ENCODE measurements at regions not wholly inside any gene's neighbourhood (a gene's known extent, or its start where the extent isn't known, plus 50 kb on each side); places are given as distances from the start of the nearest gene placed in this dataset.

DNA sequence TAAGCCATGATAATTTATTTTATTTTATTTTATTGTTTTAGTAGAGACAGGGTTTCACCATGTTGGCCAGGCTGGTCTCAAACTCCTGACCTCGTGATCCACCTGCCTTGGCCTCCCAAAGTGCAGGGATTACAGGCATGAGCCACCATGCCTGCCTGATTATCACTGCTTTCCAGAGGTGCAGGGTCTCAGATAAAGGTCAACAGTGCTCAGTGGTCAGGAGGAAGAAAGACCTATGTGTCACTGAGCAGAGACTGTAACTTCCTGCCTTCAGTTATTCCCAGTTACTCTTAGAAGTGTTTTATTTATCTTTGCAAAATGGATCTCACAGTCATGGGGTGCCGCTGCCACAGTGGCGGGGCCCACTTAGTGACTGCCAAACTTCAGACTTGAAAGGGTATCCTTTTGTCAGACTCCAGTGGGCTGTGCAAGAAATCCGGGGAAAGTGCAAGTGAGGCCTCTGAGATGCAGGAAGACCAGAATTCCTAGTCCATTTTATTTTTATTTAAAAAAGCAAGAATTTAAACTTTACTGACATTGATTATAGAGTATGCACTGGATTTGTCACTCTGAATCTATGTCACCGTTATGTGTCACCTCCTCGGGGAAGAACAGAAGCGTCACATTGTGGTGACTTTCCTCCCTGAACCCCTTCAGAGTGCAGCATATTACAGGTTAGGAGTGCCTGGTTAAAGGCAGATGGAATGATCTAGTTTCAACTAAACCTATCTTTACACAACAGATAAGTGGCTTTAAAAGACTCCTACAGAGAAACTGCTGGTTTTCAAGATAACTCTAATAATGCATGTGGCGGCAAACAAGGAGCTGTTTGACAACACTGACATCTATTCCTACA lies 59.1 kb upstream of the BICD1 start:
- DNase-seq (ENCODE audit: low read depth): no peak

DNA sequence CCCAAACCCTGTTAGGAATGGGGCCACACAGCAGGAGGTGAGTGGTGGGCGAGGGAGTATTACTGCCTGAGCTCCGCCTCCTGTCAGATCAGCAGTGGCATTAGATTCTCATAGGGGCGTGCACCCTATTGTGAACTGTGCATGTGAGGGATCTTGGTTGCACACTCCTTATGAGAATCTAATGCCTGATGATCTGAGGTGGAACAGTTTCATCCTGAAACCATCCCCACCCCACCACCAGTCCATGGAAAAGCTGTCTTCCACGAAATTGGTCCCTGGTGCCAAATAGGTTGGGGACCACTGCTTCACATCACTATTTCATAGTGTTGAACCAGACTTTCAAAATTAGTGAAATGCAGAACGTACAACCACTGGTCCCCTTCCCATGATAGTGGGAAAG lies 57.9 kb upstream of the BICD1 start:
- DNase-seq (ENCODE audit: low read depth): no peak

DNA sequence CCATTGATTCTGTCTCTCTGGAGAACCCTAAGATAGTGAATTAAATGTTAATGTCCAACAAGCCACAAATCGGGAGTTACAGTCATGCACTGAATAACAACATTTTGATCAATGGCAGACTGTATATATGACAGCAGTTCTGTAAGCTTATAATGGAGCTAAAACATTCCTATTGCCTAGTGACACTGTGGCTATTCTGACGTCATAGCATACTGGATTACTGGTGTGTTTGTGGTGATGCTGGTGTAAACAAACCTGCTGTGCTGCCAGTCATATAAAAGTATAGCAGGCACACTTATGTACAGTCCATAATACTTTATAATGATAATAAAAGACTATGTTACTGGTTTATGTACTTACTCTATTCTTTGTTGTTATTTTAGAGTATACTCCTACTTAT lies 56.7 kb upstream of the BICD1 start:
- peak; percentile 19 for DNase-seq (ENCODE audit: low read depth)

DNA sequence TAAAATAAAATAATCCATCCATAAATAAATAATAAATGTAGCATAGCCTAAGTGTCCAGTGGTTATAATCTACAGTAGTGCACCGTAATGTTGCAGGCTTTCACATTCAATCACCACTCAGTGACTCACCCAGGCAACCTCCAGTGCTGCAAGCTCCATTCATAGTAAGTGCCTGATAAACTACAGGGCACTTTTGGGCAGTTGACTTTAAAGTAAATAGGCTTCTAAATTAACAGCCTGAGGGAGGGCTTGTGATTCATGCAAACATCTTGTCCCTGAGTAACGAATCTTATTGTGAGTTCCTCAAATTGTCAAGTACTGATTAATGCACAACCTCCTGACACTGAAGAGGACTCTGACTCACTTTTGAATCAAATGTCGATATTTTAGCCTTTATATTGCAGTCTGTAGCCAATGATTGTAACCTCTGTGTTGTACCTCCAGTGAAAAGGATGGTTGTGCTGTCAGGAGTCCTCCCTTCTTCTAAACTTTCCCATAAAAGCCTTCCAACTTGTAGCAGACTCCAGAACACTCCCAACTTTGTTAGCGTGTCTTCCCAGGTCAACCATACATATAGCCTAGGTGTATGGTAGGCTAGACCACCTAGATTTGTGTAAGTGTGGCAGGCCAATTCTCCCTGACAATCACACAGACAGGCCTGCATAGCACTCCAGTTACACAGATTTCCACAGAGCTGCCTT lies 55.0 kb upstream of the BICD1 start:
- DNase-seq (ENCODE audit: low read depth): peak; percentile 91

DNA sequence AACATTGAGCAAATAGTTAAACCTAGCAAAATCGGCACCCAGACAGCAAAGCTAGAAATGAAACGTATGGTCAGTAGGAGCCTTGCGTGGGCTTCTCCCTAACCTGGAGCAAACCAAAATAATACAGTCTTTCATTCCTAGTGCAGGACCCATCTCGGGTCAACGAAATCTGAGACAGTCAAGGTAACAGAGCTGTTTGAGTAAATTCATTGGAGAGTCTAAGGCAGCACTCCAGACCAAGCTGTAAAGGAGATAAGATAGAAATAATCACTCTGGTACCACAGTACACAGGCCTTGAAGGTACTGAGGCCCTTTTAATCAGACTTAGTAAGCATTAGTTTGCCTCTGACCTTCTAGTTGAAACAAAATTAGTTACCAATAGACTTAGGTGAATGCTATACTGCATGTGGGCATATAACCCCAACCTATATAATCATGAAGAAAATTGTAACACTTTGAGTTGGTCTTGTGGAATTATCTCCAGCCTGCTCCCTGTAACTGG lies 54.4 kb upstream of the BICD1 start:
- DNase-seq (ENCODE audit: low read depth): peak; percentile 24

DNA sequence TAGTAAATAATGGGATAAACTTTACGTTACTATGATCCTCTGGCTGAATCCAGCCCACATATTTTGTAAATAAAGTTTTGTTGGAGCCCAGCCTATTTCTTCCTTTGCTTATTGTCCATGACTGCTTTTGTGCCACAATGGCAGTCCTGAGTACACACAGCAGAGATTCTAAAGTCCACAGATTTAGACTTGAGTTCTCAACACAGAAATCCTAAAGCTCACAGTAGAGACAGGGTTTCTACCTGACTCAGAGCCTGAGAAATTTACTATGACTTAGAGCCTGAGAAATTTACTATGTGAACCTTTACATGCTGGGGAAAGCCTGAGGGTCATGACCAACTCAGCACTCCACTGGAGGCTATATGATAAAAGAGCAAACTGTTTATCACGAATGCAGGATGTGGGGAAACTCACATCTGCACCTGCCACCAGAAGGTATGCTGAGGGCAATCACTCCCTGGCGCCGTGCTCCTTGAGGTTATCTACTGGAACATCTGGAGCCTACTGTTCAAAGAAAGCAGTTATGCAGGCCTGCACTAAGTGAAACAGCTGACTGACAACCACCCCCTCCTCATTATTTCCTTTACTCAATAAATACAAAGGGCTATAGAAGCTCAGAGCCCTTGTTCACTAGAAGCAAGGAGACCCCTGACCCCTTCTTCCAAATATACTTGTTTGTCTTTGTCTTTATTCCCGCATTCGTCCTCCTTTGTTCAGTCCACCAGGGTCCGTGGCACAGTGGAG lies 52.6 kb upstream of the BICD1 start:
- DNase-seq (ENCODE audit: low read depth): peak; percentile 52

Measured in amniotic epithelial cell (primary cell).